ENCODE measurements at regions not wholly inside any gene's neighbourhood (a gene's known extent, or its start where the extent isn't known, plus 50 kb on each side); places are given as distances from the start of the nearest gene placed in this dataset.
"Not testable (repeated sequence)": the region's sequence is repeated elsewhere in the genome, so short reads cannot be mapped to it uniquely, and the experiment has no call there.

- DNase-seq: no peak
Measured at GRCh38 chr2:208608122-208608835, 201.7 kb downstream of the PTH2R start.

- no peak for DNase-seq
Measured at GRCh38 chr2:208609166-208609804, 202.7 kb downstream of the PTH2R start.

- DNase-seq: not testable (repeated sequence)
Measured at GRCh38 chr2:208615675-208616074, 209.1 kb downstream of the PTH2R start.

GRCh38 chr2:208618220-208618619 is 211.6 kb downstream of the PTH2R start:
- DNase-seq: no peak

GRCh38 chr2:208619993-208620392 is 213.4 kb downstream of the PTH2R start:
- no peak for DNase-seq

- DNase-seq: no peak
Measured at GRCh38 chr2:208620487-208620978, 213.9 kb downstream of the PTH2R start.

- no peak for DNase-seq
Measured at GRCh38 chr2:208627110-208627884, 220.7 kb downstream of the PTH2R start.

GRCh38 chr2:208627916-208628315 is 221.3 kb downstream of the PTH2R start:
- no peak for DNase-seq

- no peak for DNase-seq
Measured at GRCh38 chr2:208638059-208638458, 231.5 kb downstream of the PTH2R start.

GRCh38 chr2:208642125-208642779 is 235.7 kb downstream of the PTH2R start:
- no peak for DNase-seq

- no peak for DNase-seq
Measured at GRCh38 chr2:208643145-208643544, 236.6 kb downstream of the PTH2R start.

GRCh38 chr2:208645226-208645625 is 238.6 kb downstream of the PTH2R start:
- DNase-seq: no peak

- no peak for DNase-seq
Measured at GRCh38 chr2:208648368-208648767, 241.8 kb downstream of the PTH2R start.

- no peak for DNase-seq
Measured at GRCh38 chr2:208653383-208653782, 246.8 kb downstream of the PTH2R start.

- DNase-seq: no peak
Measured at GRCh38 chr2:208654056-208654455, 247.5 kb downstream of the PTH2R start.

GRCh38 chr2:208657468-208657867 is 250.9 kb downstream of the PTH2R start:
- DNase-seq: no peak

GRCh38 chr2:208669394-208669793 is 262.8 kb downstream of the PTH2R start:
- DNase-seq: no peak

GRCh38 chr2:208671284-208671683 is 264.7 kb downstream of the PTH2R start:
- no peak for DNase-seq

- DNase-seq: no peak
Measured at GRCh38 chr2:208671886-208672680, 265.5 kb downstream of the PTH2R start.

GRCh38 chr2:208673631-208674030 is 267.0 kb downstream of the PTH2R start:
- no peak for DNase-seq

- no peak for DNase-seq
Measured at GRCh38 chr2:208674919-208675318, 268.3 kb downstream of the PTH2R start.

- DNase-seq: not testable (repeated sequence)
Measured at GRCh38 chr2:208685929-208686328, 279.3 kb downstream of the PTH2R start.

Data from activated naive CD4-positive, alpha-beta T cell treated with Interleukin-2 at 50 U/mL for 16 hours (primary cell).